Stimulated activated CD4-positive, alpha-beta T cell treated with anti-CD3 and anti-CD28 coated beads, Interleukin-4, amount 100 ng/mL, for 1 hour (primary cell): ENCODE measurements at regions not wholly inside any gene's neighbourhood (a gene's known extent, or its start where the extent isn't known, plus 50 kb on each side); places are given as distances from the start of the nearest gene placed in this dataset.

Source experiments
- DNase-seq: peaks from one replicate; pipeline ENCODE4 v3.0.0-alpha.2; 2020

DNA sequence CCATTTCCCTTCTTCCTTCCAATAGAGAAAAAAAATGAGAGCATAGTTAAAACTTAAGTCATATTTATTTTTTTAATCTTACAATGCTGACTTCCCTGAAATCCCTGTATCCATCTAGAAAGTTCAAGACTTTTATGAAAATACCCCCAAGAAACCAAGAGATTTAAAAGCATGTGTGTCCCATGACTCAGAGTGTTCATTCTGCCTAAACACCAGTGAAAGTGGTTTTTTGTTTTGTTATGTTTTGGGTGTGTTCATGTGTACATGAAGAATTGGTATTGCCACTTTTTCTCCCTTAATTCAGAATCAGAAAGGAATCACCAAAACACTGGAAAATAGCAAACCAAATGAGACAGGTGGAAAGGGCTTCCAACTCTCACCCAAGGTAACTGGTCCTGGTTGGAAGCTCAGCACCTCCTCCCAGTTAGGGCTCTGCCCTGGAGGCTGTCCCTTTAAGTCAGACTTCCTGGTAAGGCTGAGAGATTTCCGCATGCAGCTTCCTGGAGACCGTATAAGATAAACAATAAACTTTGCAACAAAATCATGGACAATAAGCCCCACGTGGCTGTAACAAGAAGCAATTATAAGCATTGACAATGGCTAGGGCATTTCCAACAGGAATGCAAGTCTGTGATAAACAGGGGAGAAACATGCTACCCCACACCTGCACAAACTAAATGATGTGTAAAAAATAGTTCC lies 121.9 kb upstream of the ARHGEF3 start:
- no peak for DNase-seq

DNA sequence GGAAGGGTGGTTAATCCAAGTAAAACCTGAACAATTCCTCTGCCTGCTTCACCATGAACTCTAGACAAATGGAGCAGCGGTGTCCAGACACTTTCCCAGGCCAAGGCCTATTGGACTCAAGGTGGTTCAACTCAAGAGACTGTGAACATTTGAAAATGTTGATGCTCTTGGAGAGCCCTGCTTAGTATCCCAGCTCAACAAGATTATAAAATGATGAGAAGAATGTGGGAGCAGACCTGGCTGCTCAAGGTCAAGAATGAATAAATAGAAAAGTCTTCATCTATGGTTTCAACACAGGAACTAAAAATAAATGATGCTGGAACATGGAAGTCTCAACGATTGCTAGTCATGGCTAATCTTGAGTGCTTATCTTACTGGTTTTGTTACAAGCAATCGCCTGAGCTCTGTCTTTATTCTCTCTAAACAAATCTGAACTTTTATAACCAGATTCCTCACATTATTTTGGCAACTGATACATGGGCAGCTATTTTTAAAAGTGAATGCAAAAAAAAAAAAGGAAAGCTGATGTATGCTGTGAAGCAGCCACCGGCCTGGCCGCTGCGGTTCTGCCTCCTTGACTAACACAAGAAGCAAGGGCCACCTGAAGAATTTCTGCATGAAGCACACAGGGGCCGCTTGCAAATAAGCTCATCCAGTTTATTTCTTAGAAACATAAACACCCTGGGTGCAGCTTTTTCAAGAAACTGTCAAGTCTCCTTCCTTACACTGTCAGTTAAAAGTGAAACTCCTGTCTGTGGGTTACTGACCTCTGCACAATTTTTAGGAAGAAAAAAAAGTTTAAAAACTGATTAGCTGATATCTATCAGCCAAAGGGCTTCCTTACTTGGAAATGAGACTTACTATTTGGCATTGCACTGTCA lies 120.1 kb upstream of the ARHGEF3 start:
- no peak for DNase-seq

DNA sequence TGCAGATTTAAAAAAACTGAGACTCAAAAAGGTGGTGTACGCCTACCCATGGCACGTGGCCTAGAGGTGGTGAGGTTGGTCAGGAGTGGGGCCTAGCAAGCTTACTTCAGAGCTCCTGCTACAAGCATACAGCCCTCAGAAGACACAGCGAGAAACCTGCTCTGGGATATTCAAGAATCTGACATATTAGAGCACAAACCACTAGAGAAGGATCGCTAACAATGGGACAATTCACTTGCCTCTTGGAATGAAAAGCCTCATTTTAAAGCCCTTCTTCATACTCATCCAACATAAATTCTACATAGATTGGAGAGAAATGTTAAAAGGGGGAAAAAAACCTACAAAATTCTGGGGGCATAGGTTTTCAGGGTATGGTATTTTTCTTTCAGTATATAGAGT lies 118.0 kb upstream of the ARHGEF3 start:
- no peak for DNase-seq

DNA sequence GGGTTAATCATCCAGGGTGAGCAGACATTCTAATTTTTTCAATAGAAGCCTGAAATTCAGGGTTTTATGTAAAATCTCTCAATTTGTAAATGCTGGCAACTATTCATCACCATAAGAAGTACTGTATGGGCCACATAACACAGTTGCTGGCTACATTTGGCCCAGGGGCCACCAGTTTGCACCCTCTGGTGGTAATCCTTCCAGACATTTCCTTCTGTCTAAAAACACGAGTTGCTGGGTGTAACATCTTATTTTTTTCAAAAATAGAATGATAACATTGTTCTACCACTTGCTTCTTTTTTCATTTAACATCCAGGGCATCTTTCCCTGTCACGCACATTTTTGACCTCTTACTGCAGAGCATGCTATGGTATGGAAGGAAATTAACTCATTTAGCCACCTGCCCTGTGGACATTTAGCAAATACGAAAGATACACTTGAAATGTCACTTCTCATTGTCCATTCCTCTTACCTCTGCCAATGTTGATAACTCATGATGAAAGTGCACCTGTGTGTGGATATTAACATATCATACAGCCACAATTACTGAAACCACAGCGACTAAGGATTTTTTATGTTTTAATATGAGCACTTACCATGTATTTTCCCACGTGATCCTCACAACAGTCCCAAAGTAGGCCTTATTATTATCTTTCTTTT lies 117.5 kb upstream of the ARHGEF3 start:
- no peak for DNase-seq

DNA sequence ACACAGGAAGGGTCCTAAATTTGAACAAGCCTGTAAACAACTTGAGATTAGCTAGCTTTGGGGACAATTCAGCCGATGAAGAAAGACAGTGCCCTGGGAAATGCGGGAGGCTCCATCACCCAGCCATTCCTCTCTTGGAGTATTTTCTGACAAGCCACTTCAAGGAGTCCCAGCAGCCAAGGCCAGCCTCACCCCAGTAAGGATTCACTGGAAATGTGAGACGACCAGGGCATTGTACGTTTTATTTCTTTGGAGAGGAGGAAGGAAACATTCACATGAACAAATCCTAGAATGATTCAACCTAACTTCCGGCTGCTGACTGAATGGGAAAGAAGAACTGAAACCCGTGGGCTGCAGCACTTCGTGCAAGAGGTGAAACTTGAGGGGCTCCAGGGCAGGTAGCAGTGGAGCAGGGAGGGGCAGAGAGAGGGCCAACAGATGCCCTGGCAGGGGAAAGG lies 116.4 kb upstream of the ARHGEF3 start:
- DNase-seq = peak; percentile 49

DNA sequence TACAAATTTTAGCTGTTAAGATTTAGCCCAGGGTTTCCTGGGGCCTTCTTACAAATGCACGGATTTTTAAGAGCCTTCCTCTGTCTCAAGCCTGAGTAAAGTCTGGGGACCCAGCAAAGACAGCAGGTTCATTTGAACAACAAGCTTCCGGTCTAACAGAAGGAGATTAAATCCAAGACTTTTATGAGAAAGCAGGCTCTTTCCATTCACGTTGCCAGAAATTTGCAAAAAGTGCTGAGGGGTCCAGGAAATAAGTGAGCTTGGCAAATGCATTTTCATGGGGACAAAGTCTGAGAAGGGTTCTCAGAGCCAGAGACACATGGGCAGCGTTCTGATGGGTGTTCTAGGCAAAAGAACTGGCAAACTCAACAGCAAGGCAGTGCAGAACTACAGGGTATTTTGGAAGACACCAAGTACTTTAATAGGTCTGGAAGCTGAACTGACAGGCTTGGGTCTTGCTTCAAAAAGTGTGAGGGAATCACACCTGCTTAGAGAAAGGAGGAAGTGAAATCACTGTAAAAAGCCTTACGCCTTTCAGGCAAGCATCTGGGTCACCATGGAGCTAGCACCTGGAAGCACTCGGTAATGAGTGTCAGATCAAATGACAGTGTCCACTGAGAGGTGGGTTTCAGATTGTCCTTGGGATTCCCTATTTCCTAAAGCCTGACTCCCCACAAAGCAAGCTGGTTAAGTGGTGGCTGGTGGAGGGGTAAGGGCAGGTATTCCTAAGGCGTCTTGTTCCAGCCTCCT lies 115.8 kb upstream of the ARHGEF3 start:
- DNase-seq = no peak

DNA sequence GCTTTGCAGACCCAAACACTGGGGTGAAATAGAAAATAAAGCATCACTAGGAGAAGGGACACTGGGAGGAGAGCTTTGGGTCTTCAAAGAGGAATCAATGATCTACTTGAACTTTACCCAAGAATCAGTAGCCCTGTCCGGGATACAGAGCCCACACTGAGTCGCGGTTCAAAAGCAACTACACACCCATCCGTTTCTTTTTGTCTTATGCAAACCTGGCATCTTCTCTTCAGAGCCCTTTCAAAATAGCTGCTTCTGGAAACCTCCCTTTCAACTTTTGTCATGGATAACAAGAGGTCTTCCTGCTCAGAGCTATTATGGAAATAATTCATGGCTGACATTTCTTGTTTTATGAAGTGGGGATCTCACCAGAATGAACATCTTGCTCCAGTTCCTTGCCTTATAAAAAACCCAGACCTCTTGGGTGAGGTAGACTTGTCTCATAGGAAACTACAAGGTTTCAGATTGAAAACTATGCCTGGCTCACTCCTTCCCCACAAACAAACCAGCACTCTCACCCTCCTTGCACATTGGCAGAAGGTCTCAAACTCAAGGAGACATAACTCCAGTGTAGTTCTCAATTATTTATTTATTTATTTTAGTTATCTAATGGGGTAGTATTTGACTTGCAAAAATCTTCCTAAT lies 115.1 kb upstream of the ARHGEF3 start:
- no peak for DNase-seq

DNA sequence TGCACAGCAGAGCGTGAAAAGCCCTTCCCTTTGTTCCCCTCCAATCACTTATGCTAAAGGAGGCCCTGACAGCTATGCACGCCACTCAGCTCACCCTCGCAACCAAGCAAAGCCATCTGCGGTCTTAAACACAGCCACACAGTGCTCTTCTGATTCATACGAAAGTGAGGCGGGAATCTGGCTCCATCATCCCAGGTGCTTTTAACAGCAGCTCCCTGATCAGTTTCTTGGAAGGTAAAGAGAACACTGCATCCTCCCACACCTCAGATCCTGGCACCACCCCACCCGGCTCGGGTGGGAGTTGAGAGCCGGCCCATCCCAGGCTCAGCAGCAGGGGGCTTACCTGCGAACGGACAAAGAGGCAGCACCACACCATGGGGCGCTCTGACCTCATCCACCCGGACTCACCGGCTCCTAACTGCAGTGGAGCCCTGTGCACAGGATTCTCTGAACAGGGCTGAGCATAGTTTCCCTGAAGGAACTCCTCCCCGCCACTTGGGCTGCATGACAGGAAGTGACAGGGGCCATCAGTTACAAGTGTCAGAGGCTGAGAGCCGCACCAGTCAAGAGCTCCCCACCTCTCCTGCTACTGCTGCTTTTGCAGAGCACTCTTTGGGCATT lies 114.3 kb upstream of the ARHGEF3 start:
- peak; percentile 59 for DNase-seq

DNA sequence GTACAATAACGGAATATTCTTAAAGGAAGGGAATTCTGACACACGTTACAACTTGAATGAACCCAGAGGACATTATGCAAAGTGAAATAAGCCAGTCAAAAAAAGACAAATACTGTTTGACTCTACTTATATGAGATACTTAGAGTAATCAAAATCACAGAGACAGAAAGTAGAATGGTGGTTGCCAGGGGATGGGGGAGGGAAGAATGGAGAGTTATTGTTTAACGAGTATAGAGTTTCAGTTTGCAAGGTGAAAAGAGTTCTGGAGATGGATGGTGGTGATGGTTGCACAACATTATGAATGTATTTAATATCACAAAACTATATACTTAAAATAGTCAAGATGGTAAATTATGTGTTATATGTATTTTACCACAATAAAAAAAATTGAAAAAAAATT lies 112.9 kb upstream of the ARHGEF3 start:
- no peak for DNase-seq

DNA sequence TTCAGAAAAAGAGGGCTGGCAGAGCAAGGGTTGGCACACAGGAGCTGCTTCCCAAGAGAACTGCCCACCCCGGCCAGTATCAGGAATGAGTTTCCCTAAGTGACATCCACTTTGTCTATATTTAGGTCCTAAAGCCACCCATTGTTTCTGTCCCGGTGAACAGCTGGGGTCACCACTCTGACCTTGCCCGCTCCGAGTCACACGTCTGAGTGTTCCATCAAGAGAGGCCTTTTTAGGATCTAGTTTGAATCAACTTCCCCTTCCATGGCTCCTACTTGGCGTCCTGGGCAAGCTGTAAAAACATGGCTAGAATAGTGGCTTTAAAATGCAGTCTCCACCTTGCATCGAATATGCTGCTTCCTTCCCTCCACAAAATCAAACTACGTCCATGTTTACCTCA lies 109.6 kb upstream of the ARHGEF3 start:
- no peak for DNase-seq

DNA sequence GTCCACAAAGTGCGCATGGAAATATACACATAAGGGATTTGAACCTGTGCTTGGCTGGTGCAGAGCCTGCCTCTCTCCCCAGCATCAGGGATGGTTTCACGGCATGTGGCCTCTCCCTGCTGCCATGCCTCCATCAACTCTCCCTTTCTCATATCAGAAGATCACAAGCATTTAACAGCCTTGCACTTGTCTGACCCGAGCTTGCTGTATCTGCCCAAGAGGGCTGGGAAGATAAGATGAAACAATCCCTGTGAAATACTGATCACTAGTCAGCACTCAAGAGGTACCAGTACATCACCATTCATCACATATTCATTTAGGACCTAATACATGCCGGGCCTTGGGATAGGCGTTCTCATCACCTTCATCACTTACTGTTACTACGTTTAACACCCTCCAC lies 107.6 kb upstream of the ARHGEF3 start:
- no peak for DNase-seq

DNA sequence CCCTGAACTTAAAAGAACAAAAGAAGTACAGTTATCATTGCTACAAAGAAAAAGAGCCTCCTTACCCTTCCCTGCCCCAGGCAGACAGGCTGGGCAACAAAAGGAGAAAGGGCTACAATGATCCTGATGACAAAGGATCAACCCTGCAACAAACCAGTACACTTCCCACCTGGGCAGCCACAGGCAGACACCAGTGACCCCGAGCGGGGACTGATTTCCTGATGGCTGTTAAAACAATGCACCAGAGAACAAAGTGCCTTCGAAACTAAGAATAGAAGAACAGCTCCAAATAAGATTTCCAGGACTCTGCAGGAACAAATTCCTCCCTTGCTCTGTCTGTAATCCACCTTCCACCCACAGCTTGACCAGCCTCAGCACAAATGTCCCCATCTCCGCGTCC lies 106.3 kb upstream of the ARHGEF3 start:
- no peak for DNase-seq

DNA sequence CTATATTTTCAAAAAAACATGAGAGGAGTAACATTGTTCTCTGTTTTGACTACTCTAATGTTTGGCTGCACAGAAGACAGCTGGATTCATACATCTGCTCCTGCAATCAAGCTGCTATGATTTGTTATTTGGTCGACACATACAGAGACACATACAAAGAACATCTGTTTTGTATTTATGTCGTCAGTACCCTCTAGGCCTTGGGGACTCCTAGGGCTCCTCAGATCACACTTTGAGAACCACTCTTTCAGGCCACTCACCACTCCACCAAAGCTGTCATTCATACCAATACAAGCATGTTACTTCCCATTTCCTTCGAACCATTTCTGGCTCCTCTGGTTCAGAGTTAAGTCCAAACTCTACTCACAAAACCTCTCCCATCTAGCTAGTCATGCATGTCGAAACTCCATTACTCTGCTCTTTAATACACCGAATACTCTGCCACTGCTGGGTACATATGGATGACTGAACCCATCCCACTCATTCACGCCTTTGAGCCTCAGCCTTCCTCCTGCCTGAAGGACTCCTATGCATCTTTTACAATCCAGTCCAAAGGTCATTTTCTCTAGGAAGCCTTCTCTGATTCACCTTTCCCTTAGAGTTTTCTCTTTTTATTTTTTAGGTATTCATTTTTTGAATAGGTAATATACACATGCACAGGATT lies 102.9 kb upstream of the ARHGEF3 start:
- DNase-seq = no peak

DNA sequence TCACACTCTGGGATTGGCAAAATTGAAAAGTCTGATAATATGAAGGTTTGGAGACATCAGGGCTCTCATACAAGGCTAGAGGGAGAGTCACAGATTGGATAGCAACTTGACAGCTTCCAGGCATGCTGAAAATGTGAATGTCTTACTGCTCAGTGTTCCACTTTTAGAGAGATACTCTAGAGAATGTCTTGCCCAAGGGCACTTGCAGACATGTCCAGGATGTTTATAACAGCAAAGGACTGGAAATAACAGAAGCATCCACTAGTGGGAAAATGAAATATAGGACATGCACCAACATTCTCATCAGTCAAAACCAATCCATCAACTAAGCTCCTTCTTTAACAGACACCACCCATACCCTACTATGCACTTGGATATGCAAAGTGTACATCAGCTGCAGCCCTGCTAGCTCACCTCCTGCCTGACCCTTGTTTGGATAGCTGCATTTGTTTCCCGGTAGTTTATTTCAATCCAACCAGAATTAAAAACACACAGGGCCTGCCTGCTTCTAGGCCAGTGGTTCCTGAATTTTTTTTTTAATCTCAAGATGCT lies 101.6 kb upstream of the ARHGEF3 start:
- no peak for DNase-seq

DNA sequence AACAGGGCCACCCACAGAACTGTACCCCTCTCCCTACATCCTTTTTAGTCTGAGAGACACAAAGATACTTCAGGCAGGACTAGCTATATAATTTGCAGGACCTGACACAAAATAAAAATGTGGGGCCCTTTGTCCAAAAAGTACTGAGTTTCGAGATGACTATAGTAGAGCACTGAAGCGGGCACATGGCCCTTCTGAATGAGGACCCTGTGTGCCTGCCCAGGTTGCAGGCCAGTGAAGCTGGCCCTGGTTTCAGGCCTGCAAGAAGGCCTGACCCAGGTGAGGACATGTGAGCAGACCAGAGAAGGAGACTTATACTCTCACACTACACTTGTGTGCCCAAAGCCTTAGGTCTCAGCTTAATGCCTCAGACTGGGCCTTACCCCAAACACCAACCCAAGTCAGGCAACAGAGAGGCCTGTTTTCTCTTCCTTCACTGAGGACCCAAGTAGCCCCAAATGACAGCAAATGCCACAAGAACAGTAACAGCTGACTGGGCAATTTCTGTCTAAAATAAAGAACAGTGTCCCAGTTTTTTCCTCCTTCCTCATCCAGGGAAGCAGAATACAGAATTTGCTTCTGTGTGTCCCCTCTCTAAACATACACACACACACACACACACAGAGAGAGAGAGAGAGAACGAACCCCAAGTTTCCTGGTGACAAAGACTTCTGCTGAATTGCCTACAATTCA lies 100.9 kb upstream of the ARHGEF3 start:
- no peak for DNase-seq

DNA sequence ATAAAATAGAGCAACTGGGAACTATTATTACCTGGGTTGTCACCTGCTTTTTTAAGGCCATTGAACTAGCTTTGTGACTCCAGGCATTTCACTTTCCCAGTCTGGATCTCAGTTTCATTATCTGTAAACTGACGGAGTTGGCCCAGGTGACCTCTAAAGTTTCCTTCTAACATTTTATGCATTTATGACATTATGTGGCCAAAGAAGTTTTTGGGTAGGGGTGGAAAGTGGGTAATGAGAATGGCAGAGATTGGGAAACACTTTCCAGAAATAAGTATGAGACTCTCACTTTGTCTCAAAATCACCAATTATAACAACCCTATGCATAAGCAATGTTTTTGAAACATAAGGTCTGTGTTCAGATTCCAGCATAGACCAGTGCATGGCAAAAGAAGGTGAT lies 99.1 kb upstream of the ARHGEF3 start:
- no peak for DNase-seq

DNA sequence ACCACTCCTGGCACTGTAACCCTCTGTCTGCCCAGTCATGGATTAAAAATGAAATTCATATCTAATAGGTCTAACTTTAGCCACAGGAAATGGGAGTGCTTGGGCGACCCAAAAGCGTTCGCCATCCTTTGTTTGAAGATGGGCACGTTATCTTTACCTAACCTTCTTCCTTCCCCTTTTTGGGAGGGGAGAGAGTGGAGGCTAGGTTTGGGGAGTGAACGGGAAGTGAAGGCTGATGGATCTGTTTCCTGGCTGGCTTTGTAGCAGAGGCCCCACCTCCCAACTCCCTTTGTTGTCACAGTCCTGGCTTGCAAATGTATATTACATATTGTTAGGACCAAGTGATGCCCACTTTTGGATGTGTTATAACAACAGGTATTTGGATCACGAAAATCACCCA lies 98.1 kb upstream of the ARHGEF3 start:
- DNase-seq = no peak

DNA sequence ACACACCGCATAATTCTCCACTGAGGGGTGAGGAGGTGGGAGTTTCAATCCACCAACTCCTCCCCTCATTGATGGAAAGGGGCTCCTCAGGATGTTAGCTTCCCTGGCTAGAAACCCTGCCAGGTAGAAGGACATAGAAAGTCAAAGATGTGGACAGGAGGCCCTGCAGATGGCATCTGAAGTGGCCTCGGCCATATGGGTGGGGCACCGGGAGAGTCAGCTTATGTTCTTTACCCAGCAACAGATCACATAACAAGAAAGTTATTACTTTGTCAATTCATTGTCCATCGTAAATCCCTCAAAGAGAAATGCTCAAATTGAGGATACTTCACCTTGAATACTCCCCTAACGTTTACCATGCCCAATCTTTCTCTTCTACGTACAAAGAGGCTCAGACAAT lies 97.3 kb upstream of the ARHGEF3 start:
- DNase-seq = no peak

DNA sequence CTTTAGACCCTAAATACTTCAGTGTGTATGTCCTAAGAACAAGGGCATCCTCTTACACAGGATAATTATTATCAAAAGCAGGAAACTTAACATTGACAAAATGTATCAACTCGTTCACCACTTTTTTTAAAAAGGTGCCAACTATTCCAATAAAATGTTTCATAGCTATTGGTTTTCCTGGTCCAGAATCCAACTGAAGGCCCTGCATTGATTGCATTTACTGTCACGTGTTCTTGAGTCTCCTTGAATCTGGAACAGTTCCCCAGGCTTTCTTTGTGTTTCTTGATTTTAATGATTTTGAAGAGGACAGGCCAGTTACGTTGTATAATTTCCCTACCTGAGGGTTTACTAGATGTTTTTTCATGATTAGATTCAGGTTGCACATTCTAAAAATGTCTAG lies 94.6 kb upstream of the ARHGEF3 start:
- no peak for DNase-seq

DNA sequence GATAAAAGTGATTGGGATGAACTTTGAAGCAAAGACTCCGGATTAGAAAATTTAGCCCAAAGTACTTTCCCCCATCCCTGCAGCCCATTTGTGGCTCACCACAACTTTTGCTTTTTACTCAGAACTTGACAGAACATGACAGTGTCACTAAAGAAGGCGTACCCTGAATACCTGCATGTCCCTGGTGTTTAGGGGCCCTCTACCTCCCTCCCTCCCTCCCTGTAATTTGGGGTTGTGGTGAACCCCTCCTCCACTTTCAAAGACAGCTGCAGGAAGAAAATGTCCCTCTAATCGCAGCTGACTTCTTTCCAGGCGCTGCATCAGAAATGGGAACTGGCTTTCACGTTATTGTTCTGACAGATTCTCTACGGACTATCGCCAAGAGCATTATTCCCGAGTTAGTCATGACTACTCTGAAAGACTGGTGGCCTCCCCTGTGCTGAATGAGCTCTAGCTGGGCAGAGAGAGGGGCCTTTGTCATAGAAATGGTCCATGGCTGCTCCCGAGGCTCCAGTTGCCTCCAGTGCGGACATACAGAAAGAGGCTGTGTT lies 93.2 kb upstream of the ARHGEF3 start:
- DNase-seq = no peak
